GM12891 (cell line): ENCODE measurements at regions not wholly inside any gene's neighbourhood (a gene's known extent, or its start where the extent isn't known, plus 50 kb on each side); places are given as distances from the start of the nearest gene placed in this dataset.

Experiments used
- POLR2AphosphoS5 ChIP-seq: IDR thresholded peaks from 2 replicates; pipeline ENCODE4 v1.6.1; 2011; ENCODE audit warnings: low read depth, low read length, control low read depth
- TAF1 ChIP-seq: IDR thresholded peaks from 2 replicates; pipeline ENCODE4 v1.6.1; 2011; ENCODE audit warnings: low read depth, low read length, control low read depth

DNA sequence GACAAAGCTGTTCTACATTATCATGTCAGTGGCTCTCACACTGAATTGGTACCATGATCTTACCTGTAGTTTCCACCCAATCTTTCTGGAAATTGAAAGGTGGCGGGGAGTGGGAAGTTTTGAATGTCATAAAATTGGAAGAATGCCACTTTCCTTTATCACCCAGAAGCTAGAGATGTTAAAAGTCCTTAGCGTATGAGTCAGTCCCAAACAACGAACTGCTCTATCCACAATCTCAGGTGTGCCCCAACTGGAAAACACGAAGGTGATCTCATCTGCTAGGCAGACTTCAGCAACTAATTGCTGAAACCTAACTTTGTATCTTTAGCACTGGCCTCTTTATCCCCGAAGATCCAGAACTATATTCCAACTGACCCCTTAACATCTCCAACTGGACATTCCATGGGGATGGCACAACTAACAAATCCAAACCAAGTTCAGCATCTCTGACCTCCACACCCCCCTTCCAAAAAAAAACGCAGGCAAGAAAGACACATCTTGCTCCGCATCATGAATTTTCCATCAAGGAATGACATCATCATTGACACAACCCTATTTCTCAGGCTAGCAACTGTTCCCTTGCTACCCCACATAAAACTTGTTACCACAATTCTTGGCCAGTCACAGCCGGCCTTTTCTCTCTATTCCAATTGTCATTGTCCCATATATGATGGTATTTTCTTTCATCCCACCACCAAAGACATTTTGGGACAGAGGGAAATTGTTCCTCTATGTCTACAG lies 175.4 kb downstream of the KLF12 start:
- TF ChIP-seq TAF1 (no peak), POLR2AphosphoS5 (no peak)
